GM23248 (cell line): ENCODE measurements at regions not wholly inside any gene's neighbourhood (a gene's known extent, or its start where the extent isn't known, plus 50 kb on each side); places are given as distances from the start of the nearest gene placed in this dataset.

Experiments used
- DNase-seq: peaks from one replicate; pipeline ENCODE4 v3.0.0-alpha.2; 2015
- H2AFZ ChIP-seq: fragments of 200-600 bp; sonication (generic); 2 replicates; pipeline ENCODE4 v1.6.1; 2016; ENCODE audit warnings: antibody characterized with exemption
- H3F3A ChIP-seq: fragments of 200-600 bp; sonication (generic); 2 replicates; pipeline ENCODE4 v1.6.1; 2016; ENCODE audit warnings: mild to moderate bottlenecking, antibody characterized with exemption, mixed run types; ENCODE audit not compliant: insufficient read depth
- H3K27ac ChIP-seq: fragments of 200-600 bp; sonication (generic); 2 replicates; pipeline ENCODE4 v1.5.1; 2016; ENCODE audit warnings: mild to moderate bottlenecking
- H3K27me3 ChIP-seq: fragments of 200-600 bp; sonication (generic); replicated peaks from 2 replicates; pipeline ENCODE4 v1.6.1; 2016; ENCODE audit warnings: mild to moderate bottlenecking; ENCODE audit not compliant: insufficient read depth
- H3K36me3 ChIP-seq: fragments of 200-600 bp; sonication (generic); 2 replicates; pipeline ENCODE4 v1.6.1; 2016; ENCODE audit warnings: low read depth, mild to moderate bottlenecking
- H3K4me1 ChIP-seq: fragments of 200-600 bp; sonication (generic); 2 replicates; pipeline ENCODE4 v1.6.1; 2016; ENCODE audit warnings: mild to moderate bottlenecking; ENCODE audit not compliant: insufficient read depth
- H3K4me2 ChIP-seq: fragments of 200-600 bp; sonication (generic); one replicate; pipeline ENCODE4 v1.6.1; 2016; ENCODE audit warnings: mild to moderate bottlenecking; ENCODE audit not compliant: unreplicated experiment
- H3K4me3 ChIP-seq: fragments of 200-600 bp; sonication (generic); 2 replicates; pipeline ENCODE4 v1.5.1; 2016; ENCODE audit warnings: mild to moderate bottlenecking
- H3K79me2 ChIP-seq: fragments of 200-600 bp; sonication (generic); 2 replicates; pipeline ENCODE4 v1.6.1; 2016; ENCODE audit warnings: mild to moderate bottlenecking; ENCODE audit not compliant: insufficient read depth
- H3K9ac ChIP-seq: fragments of 200-600 bp; sonication (generic); 2 replicates; pipeline ENCODE4 v1.6.1; 2016; ENCODE audit warnings: mild to moderate bottlenecking
- H3K9me2 ChIP-seq: fragments of 200-600 bp; sonication (generic); 2 replicates; pipeline ENCODE4 v1.6.1; 2016; ENCODE audit warnings: mixed run types, mild to moderate bottlenecking, moderate library complexity; ENCODE audit not compliant: insufficient read depth
- H3K9me3 ChIP-seq: fragments of 200-600 bp; sonication (generic); one replicate; pipeline ENCODE4 v1.6.1; 2017; ENCODE audit warnings: low read depth
- H4K20me1 ChIP-seq: fragments of 200-600 bp; sonication (generic); 2 replicates; pipeline ENCODE4 v1.6.0; 2016; ENCODE audit not compliant: insufficient read depth
- EZH2 ChIP-seq: fragments of 200-600 bp; sonication (generic); IDR thresholded peaks from 2 replicates; pipeline ENCODE4 v1.6.1; 2018; ENCODE audit warnings: antibody characterized with exemption, mild to moderate bottlenecking; ENCODE audit not compliant: insufficient read depth, poor library complexity, severe bottlenecking
- EZH2phosphoT487 ChIP-seq: fragments of 200-600 bp; sonication (generic); IDR thresholded peaks from 2 replicates; pipeline ENCODE4 v1.6.1; 2018; ENCODE audit warnings: antibody characterized with exemption, moderate library complexity, mild to moderate bottlenecking, low read depth; ENCODE audit not compliant: insufficient read depth
- WGBS, 2 experiments: methylation state at CpG; one replicate each; pipeline ENCODE4 v1.1.6; 2015 to 2017; ENCODE audit warnings: low lambda C conversion rate in 2 of 2, low coverage in 1 of 2; ENCODE audit errors: missing lambda C conversion rate in 2 of 2; 5-methylcytosine and 5-hydroxymethylcytosine counted together
- in situ Hi-C: fragments of 300-500 bp; cut with MboI; formaldehyde crosslinking; loops from 2 replicates; pipeline ENCODE4 v1.15.0; 2020

DNA sequence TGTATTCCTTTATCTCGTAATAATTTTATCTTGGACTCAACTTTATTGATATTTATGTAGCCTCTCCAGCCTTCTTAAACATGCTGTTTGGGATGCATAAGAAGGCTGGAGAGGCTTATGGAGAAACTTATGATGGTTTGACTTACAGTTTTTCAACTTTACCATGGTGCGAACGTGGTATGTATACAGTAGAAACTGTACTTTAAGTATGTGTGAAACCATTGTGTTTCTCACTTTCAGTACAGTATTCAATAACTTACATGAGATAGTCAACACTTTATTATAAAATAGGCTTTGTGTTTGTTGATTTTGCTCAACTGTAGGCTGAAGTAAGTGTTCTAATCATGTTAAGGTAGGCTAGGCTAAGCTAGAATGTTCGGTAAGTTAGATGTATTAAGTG lies 206.8 kb downstream of the SEC14L1 start:
- WGBS, 2 experiments, result 86 to 92% methylated on average over 4 of the region's 4 CpGs
- Histone ChIP-seq H3K79me2 (peaks cover 100% of the 10 kb centered on the region), H3K4me2 (no peak overlapping the region), H3K27ac (no peak overlapping the region), H3K9me3 (no peaks in the 10 kb centered on the region), H3K36me3 (peaks cover 4% of the 10 kb centered on the region; the same call in 1 of the 2 replicates), H3K27me3 (no peaks in the 10 kb centered on the region), H3K9me2 (no peaks in the 10 kb centered on the region), H3F3A (peaks cover 18% of the 10 kb centered on the region; the same call in 1 of the 2 replicates), H4K20me1 (peaks cover 16% of the 10 kb centered on the region; the same call in 1 of the 2 replicates), H2AFZ (no peak overlapping the region), H3K4me1 (peaks cover 15% of the 10 kb centered on the region), H3K9ac (no peak overlapping the region), H3K4me3 (no peak overlapping the region)
- in situ Hi-C loops, result no loop called here
- DNase-seq, result no peak
- TF ChIP-seq EZH2phosphoT487, result no peak
- TF ChIP-seq EZH2, result no peak

- no peak overlapping the region for H2AFZ ChIP-seq
- peaks cover 26% of the 10 kb centered on the region for H3K4me1 ChIP-seq
- TF ChIP-seq EZH2phosphoT487, result no peak
- no peak for TF ChIP-seq EZH2
- 12 to 27% methylated on average over 8 to 12 of the region's 12 CpGs for WGBS, 2 experiments
- H3K27ac ChIP-seq, result peak overlapping the region; percentile 49
- no peaks in the 10 kb centered on the region for H3K27me3 ChIP-seq
- peaks cover 8% of the 10 kb centered on the region; the same call in 1 of the 2 replicates for H4K20me1 ChIP-seq
- H3K9ac ChIP-seq, result peak overlapping the region; percentile 55
- H3F3A ChIP-seq, result peaks cover 38% of the 10 kb centered on the region
- H3K36me3 ChIP-seq, result no peaks in the 10 kb centered on the region
- peak overlapping the region; percentile 26 for H3K4me2 ChIP-seq
- H3K9me3 ChIP-seq, result no peaks in the 10 kb centered on the region
- no peak overlapping the region for H3K4me3 ChIP-seq
- in situ Hi-C loops, result no loop called here
- no peaks in the 10 kb centered on the region for H3K9me2 ChIP-seq
- peaks cover 92% of the 10 kb centered on the region for H3K79me2 ChIP-seq
- DNase-seq, result peak; percentile 90
Observed at GRCh38 chr17:77349976-77350830, 209.4 kb downstream of the SEC14L1 start.

GRCh38 chr17:77352441-77352840 lies 211.7 kb downstream of the SEC14L1 start:
- Histone ChIP-seq H3K9me3 (no peaks in the 10 kb centered on the region), H3K9me2 (no peaks in the 10 kb centered on the region), H2AFZ (no peak overlapping the region), H3K27ac (no peak overlapping the region), H3K27me3 (no peaks in the 10 kb centered on the region), H3K4me1 (peaks cover 26% of the 10 kb centered on the region), H3K4me2 (no peak overlapping the region), H3K79me2 (peaks cover 77% of the 10 kb centered on the region), H3K9ac (no peak overlapping the region), H3K4me3 (no peak overlapping the region), H4K20me1 (no peaks in the 10 kb centered on the region), H3F3A (peaks cover 52% of the 10 kb centered on the region), H3K36me3 (no peaks in the 10 kb centered on the region)
- no peak for TF ChIP-seq EZH2
- TF ChIP-seq EZH2phosphoT487, result no peak
- WGBS, 2 experiments, result 96% methylated on average over 10 of the region's 10 CpGs
- DNase-seq, result no peak
- in situ Hi-C loops, result no loop called here

DNA sequence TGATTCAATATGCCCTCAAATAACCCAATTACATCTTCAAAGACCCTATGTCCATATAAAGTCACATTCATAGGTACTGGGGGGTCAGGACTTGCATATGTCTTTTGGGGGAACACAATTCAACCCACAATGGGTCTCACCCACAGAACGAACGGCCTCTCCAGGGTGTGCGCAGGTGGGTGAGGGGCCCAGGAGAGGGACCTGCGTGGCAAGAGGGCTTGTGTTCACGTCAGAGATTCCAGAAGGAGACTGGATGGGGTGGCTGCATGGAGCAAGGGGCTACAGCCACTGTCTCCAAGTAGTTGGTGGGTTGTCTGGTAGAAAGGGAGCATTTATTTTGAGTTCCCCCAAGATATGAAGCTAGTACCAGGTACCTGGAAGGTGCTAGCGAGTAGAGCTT lies 212.2 kb downstream of the SEC14L1 start:
- no peaks in the 10 kb centered on the region for H3K9me2 ChIP-seq
- no peaks in the 10 kb centered on the region for H4K20me1 ChIP-seq
- H3K4me2 ChIP-seq, result no peak overlapping the region
- DNase-seq, result no peak
- H3F3A ChIP-seq, result peaks cover 57% of the 10 kb centered on the region
- TF ChIP-seq EZH2, result no peak
- no peak for TF ChIP-seq EZH2phosphoT487
- in situ Hi-C loops, result no loop called here
- H3K36me3 ChIP-seq, result no peaks in the 10 kb centered on the region
- H3K4me1 ChIP-seq, result peaks cover 26% of the 10 kb centered on the region
- H3K79me2 ChIP-seq, result peaks cover 77% of the 10 kb centered on the region
- no peak overlapping the region for H3K4me3 ChIP-seq
- H3K27ac ChIP-seq, result peak overlapping the region; percentile 96
- H2AFZ ChIP-seq, result no peak overlapping the region
- no peak overlapping the region for H3K9ac ChIP-seq
- no peaks in the 10 kb centered on the region for H3K9me3 ChIP-seq
- 96 to 100% methylated on average over 6 of the region's 6 CpGs for WGBS, 2 experiments
- no peaks in the 10 kb centered on the region for H3K27me3 ChIP-seq
